K562 (cell line): ENCODE measurements at regions not wholly inside any gene's neighbourhood (a gene's known extent, or its start where the extent isn't known, plus 50 kb on each side); places are given as distances from the start of the nearest gene placed in this dataset.

Experiments
- CBFA2T2 ChIP-seq: fragments of 450-650 bp; conservative IDR thresholded peaks from 2 replicates; pipeline ENCODE4 v1.6.1; 2017; ENCODE audit warnings: mild to moderate bottlenecking
- HMG20A ChIP-seq: fragments of 450-650 bp; formaldehyde crosslinking; conservative IDR thresholded peaks from 2 replicates; pipeline ENCODE4 v1.4.0; 2020; ENCODE audit warnings: mild to moderate bottlenecking, mixed read lengths
- ZNF764 ChIP-seq: fragments of 250-450 bp; sonication (Bioruptor Pico); IDR thresholded peaks from 2 replicates; pipeline ENCODE4 v1.4.0; 2020; ENCODE audit warnings: low read depth, mild to moderate bottlenecking, moderate library complexity
- ZNF766 ChIP-seq: fragments of 200-800 bp; sonication (Bioruptor generic); conservative IDR thresholded peaks from 2 replicates; pipeline ENCODE4 v1.6.1; 2016; ENCODE audit warnings: missing genetic modification characterization, missing compliant biosample characterization
- TF ChIP-seq, protein P1 (sequence below): sonication (generic); formaldehyde crosslinking; IDR thresholded peaks from 2 replicates; pipeline ENCODE4 v1.8.1; 2023; ENCODE audit warnings: mild to moderate bottlenecking, missing genetic modification reagents

DNA sequence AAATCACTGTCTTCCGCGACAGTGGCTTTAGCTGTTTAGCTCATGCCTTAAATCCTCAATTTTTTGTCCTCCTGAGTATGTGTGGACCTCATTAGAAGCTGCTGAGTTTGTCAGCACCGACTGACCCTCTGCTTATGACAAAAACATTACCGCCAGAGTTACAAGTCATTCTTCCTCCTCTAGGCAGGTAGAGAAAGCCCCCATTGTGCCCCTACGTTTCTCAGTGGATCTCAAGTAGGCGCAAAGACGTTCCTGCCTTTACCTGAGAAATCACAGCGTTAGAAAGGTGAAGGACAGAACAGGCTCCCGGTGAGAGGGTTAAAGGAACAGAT is 227.3 kb upstream of the PDE10A start:
- no peak for TF ChIP-seq ZNF766 (CRISPR knock-in tag)
- no peak for TF ChIP-seq ZNF764 (CRISPR knock-in tag)
- no peak for TF ChIP-seq CBFA2T2
- no peak for TF ChIP-seq HMG20A (CRISPR knock-in tag)
- TF ChIP-seq, protein P1, sequence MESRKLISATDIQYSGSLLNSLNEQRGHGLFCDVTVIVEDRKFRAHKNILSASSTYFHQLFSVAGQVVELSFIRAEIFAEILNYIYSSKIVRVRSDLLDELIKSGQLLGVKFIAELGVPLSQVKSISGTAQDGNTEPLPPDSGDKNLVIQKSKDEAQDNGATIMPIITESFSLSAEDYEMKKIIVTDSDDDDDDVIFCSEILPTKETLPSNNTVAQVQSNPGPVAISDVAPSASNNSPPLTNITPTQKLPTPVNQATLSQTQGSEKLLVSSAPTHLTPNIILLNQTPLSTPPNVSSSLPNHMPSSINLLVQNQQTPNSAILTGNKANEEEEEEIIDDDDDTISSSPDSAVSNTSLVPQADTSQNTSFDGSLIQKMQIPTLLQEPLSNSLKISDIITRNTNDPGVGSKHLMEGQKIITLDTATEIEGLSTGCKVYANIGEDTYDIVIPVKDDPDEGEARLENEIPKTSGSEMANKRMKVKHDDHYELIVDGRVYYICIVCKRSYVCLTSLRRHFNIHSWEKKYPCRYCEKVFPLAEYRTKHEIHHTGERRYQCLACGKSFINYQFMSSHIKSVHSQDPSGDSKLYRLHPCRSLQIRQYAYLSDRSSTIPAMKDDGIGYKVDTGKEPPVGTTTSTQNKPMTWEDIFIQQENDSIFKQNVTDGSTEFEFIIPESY = no peak
